NT2/D1 (cell line): ENCODE measurements at regions not wholly inside any gene's neighbourhood (a gene's known extent, or its start where the extent isn't known, plus 50 kb on each side); places are given as distances from the start of the nearest gene placed in this dataset.

Experiments used
- SUZ12 ChIP-seq: IDR thresholded peaks from 2 replicates; pipeline ENCODE4 v1.6.1; 2011; ENCODE audit not compliant: insufficient read length, insufficient read depth; ENCODE audit errors: extremely low read depth
- YY1 ChIP-seq: IDR thresholded peaks from 2 replicates; pipeline ENCODE4 v1.6.1; 2011; ENCODE audit not compliant: insufficient read length, insufficient read depth
- ZNF274 ChIP-seq: IDR thresholded peaks from 2 replicates; pipeline ENCODE4 v1.6.1; 2011; ENCODE audit warnings: mild to moderate bottlenecking, low read depth, low read length

GRCh38 chr5:24862117-24862516, 217.3 kb upstream of the CDH10 start:
- TF ChIP-seq ZNF274 (no peak), YY1 (no peak), SUZ12 (no peak)
